ENCODE measurements at regions not wholly inside any gene's neighbourhood (a gene's known extent, or its start where the extent isn't known, plus 50 kb on each side); places are given as distances from the start of the nearest gene placed in this dataset.

DNA sequence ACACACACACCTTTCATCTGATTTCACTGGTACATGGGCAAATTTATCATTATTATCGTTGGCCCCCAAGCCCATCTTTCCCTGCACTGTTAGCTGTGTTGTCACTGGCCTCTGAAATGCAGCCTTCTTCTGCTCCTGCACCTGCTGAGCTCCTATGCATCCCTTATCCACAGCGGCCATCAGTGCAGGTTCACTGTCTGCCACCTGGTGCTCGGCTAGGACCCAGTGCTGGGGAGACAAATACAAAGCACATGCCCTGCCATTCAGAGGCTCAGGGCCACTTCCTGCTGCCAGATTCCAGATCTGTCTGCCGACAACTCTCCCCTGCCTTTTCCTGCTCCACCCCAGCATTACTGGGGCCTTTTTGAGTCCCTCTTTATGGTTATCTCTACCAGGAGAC is 1205.4 kb downstream of the TBC1D22A start:
- H3K9me3 ChIP-seq (ENCODE audit: low read depth): peaks cover 3% of the 10 kb centered on the region
- TF ChIP-seq, protein P1, sequence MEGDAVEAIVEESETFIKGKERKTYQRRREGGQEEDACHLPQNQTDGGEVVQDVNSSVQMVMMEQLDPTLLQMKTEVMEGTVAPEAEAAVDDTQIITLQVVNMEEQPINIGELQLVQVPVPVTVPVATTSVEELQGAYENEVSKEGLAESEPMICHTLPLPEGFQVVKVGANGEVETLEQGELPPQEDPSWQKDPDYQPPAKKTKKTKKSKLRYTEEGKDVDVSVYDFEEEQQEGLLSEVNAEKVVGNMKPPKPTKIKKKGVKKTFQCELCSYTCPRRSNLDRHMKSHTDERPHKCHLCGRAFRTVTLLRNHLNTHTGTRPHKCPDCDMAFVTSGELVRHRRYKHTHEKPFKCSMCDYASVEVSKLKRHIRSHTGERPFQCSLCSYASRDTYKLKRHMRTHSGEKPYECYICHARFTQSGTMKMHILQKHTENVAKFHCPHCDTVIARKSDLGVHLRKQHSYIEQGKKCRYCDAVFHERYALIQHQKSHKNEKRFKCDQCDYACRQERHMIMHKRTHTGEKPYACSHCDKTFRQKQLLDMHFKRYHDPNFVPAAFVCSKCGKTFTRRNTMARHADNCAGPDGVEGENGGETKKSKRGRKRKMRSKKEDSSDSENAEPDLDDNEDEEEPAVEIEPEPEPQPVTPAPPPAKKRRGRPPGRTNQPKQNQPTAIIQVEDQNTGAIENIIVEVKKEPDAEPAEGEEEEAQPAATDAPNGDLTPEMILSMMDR (IDR thresholded peaks at IDR 0.05; ENCODE audit: low read depth, low read length): no peak
- no peaks in the 10 kb centered on the region for H3K36me3 ChIP-seq
- no peak overlapping the region for H3K4me3 ChIP-seq
- H3K27me3 ChIP-seq: no peaks in the 10 kb centered on the region
- no peak for DNase-seq (ENCODE audit: low read depth in 1 of 2, low spot score in 1 of 2)
- no peaks in the 10 kb centered on the region for H3K4me1 ChIP-seq (ENCODE audit: low read depth)
- no peak overlapping the region for H3K27ac ChIP-seq

DNA sequence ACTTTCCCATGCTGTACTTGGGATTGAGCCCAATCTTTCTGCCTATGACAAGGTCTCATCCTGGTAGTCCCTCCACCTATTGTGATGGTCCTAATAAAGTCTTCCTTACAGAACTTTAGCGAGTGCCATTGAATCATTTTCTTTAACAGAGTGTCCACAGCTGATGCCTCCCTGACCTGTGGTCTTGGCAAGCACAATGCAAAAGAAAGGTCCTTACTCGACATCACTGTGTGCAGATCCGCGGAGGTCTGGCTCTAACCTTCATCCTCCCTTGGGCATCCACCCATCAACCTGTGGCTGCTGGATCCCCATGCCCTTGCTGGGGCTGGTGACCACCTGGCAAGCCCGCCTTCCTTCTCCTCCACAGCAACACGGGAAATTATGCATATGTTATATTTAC is 1203.9 kb downstream of the TBC1D22A start:
- no peak overlapping the region for H3K4me3 ChIP-seq
- TF ChIP-seq, protein P1 (IDR thresholded peaks at IDR 0.05; ENCODE audit: low read depth, low read length): no peak
- no peaks in the 10 kb centered on the region for H3K4me1 ChIP-seq (ENCODE audit: low read depth)
- peaks cover 3% of the 10 kb centered on the region for H3K9me3 ChIP-seq (ENCODE audit: low read depth)
- H3K27ac ChIP-seq: no peak overlapping the region
- no peaks in the 10 kb centered on the region for H3K27me3 ChIP-seq
- DNase-seq (ENCODE audit: low read depth in 1 of 2, low spot score in 1 of 2): no peak
- H3K36me3 ChIP-seq: no peaks in the 10 kb centered on the region

GRCh38 chr22:47965896-47966295 is 1203.4 kb downstream of the TBC1D22A start:
- Histone ChIP-seq H3K27me3 (no peaks in the 10 kb centered on the region), H3K4me3 (no peak overlapping the region), H3K4me1 (ENCODE audit: low read depth) (no peaks in the 10 kb centered on the region), H3K36me3 (no peaks in the 10 kb centered on the region), H3K9me3 (ENCODE audit: low read depth) (peaks cover 3% of the 10 kb centered on the region), H3K27ac (no peak overlapping the region)
- TF ChIP-seq, protein P1 (IDR thresholded peaks at IDR 0.05; ENCODE audit: low read depth, low read length): no peak
- no peak for DNase-seq (ENCODE audit: low read depth in 1 of 2, low spot score in 1 of 2)

- Histone ChIP-seq H3K9me3 (ENCODE audit: low read depth) (no peaks in the 10 kb centered on the region), H3K4me3 (no peak overlapping the region), H3K27ac (no peak overlapping the region), H3K27me3 (no peaks in the 10 kb centered on the region), H3K36me3 (no peaks in the 10 kb centered on the region), H3K4me1 (ENCODE audit: low read depth) (no peaks in the 10 kb centered on the region)
- TF ChIP-seq, protein P1 (IDR thresholded peaks at IDR 0.05; ENCODE audit: low read depth, low read length): no peak
- DNase-seq (ENCODE audit: low read depth in 1 of 2, low spot score in 1 of 2): no peak
Measured at GRCh38 chr22:47965066-47965465, 1202.6 kb downstream of the TBC1D22A start.

- no peaks in the 10 kb centered on the region for H3K36me3 ChIP-seq
- H3K4me3 ChIP-seq: no peak overlapping the region
- H3K4me1 ChIP-seq (ENCODE audit: low read depth): no peaks in the 10 kb centered on the region
- TF ChIP-seq, protein P1 (IDR thresholded peaks at IDR 0.05; ENCODE audit: low read depth, low read length): no peak
- H3K27ac ChIP-seq: no peak overlapping the region
- H3K27me3 ChIP-seq: no peaks in the 10 kb centered on the region
- no peak for DNase-seq (ENCODE audit: low read depth in 1 of 2, low spot score in 1 of 2)
- H3K9me3 ChIP-seq (ENCODE audit: low read depth): no peaks in the 10 kb centered on the region
Measured at GRCh38 chr22:47963660-47964059, 1201.2 kb downstream of the TBC1D22A start.

DNA sequence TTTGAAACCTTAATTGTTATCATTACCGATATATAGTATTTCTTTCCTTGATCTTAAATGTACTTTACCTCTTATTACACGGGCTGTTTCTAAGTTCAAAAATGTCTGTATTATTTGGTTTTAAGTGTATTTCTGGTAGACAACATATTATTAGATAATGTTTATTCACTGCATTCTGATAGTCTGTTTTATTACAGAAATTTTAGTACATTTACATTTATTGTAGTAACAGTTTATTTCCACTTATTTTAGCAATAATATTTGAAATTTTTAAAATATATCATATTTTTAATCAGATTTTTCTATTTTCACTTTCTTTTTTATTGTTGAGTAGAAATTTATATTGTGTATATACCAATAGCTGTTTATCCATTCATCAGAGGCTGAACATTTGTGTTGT is 1195.2 kb downstream of the TBC1D22A start:
- Histone ChIP-seq H3K36me3 (no peaks in the 10 kb centered on the region), H3K4me3 (no peak overlapping the region), H3K27me3 (no peaks in the 10 kb centered on the region), H3K27ac (no peak overlapping the region), H3K9me3 (ENCODE audit: low read depth) (no peaks in the 10 kb centered on the region), H3K4me1 (ENCODE audit: low read depth) (no peaks in the 10 kb centered on the region)
- DNase-seq (ENCODE audit: low read depth in 1 of 2, low spot score in 1 of 2): no peak
- TF ChIP-seq, protein P1 (IDR thresholded peaks at IDR 0.05; ENCODE audit: low read depth, low read length): no peak
